ENCODE measurements at regions not wholly inside any gene's neighbourhood (a gene's known extent, or its start where the extent isn't known, plus 50 kb on each side); places are given as distances from the start of the nearest gene placed in this dataset.
A peak's percentile ranks its signal among the peaks of the same experiment; 100 is the strongest.

- Mint-ChIP-seq H3K4me1 (ENCODE audit: low read depth) (peaks cover 4% of the 10 kb centered on the region), H3K27me3 (no peaks in the 10 kb centered on the region), H3K36me3 (ENCODE audit: low read depth) (no peaks in the 10 kb centered on the region)
These were observed 81.3 kb upstream of the TNS3 start for GRCh38 chr7:47663213-47663612.

DNA sequence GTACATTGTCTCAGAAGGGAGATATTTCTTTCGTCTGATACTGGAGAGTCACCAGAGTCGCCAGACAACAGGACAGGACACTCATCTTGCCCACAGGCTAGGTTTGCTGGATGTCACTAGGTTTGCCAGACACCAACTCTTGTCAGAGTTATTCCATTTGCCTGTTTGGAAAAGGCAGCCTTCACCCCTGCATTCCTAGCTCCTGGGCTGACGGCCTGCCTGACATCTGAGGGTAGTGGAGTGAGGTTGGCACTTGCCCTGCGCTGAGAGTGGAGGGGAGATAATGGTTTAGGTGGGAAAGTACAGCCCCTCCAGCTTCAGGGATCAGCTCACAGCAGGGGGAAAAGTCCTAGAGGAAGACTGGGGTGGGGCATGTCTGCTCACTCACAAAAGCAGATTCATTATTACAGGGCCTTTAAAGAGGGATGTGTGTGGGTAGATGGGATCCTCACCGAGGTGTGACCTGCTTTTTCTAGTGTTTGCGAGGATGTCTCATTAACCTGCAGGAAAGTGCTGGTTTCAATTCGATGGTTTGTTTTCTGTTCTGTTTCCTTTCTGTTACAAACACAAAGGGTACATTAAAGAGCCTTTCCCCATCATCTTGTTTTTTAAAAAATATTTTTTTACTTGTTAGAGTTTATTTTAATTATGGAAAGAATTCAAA lies 79.3 kb upstream of the TNS3 start:
- Mint-ChIP-seq H3K4me1 (ENCODE audit: low read depth) (peaks cover 4% of the 10 kb centered on the region), H3K9me3 (no peaks in the 10 kb centered on the region), H3K4me3 (no peak overlapping the region), H3K27me3 (no peaks in the 10 kb centered on the region), H3K36me3 (ENCODE audit: low read depth) (no peaks in the 10 kb centered on the region), H3K27ac (no peak overlapping the region)

More at GRCh38 chr7:47663213-47663612, 81.3 kb upstream of the TNS3 start:
- H3K27ac Mint-ChIP-seq = no peak overlapping the region
- no peak overlapping the region for H3K4me3 Mint-ChIP-seq
- no peaks in the 10 kb centered on the region for H3K9me3 Mint-ChIP-seq

- Mint-ChIP-seq H3K4me3 (no peak overlapping the region), H3K9me3 (no peaks in the 10 kb centered on the region), H3K36me3 (ENCODE audit: low read depth) (no peaks in the 10 kb centered on the region), H3K27me3 (no peaks in the 10 kb centered on the region), H3K27ac (no peak overlapping the region), H3K4me1 (ENCODE audit: low read depth) (peaks cover 4% of the 10 kb centered on the region)
These were observed 78.0 kb upstream of the TNS3 start for GRCh38 chr7:47659664-47660462.

DNA sequence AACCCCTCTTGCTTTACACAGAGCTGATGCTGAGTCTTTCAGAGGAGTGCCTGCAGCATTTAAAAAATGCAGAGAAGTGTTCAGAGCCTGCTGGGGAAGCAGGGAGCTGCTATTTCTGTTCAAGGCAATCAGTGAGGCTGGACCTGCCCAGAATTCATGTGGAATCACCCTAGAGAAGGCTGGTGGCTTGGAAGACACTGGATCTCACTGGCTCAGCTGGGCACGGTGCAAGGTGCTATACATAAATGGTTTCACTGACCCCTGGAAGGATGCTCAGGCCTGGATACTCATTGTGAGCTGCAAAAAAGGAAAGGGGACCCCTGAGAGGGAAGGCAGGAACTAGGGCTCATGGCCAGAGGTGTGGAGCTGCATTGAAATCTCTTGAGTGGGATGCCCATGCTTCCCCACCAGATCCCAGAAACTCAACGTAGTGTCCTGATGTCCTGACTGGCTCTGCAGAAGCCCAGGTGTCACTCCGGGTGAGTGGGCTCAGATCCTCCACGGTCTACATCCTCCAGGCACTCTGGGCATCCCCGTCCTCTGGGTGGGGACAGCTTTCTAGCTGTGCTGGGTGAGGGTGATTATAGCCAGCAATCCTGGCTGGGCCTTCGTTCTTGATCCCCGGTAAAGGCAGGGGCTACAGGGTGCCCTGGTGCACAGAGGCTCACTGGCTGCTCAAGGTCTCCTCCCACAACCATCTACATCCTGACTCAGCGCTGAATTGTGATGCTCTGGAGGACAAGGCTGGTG lies 77.2 kb upstream of the TNS3 start:
- Mint-ChIP-seq H3K4me3 (no peak overlapping the region), H3K36me3 (ENCODE audit: low read depth) (no peaks in the 10 kb centered on the region), H3K4me1 (ENCODE audit: low read depth) (peaks cover 4% of the 10 kb centered on the region), H3K27ac (no peak overlapping the region), H3K9me3 (no peaks in the 10 kb centered on the region), H3K27me3 (no peaks in the 10 kb centered on the region)

- H3K27ac Mint-ChIP-seq = no peak overlapping the region
- no peaks in the 10 kb centered on the region for H3K9me3 Mint-ChIP-seq
- H3K4me1 Mint-ChIP-seq (ENCODE audit: low read depth) = peaks cover 7% of the 10 kb centered on the region
- H3K27me3 Mint-ChIP-seq = no peaks in the 10 kb centered on the region
- no peak overlapping the region for H3K4me3 Mint-ChIP-seq
- no peaks in the 10 kb centered on the region for H3K36me3 Mint-ChIP-seq (ENCODE audit: low read depth)
These were observed 75.2 kb upstream of the TNS3 start for GRCh38 chr7:47657126-47657525.

- no peaks in the 10 kb centered on the region for H3K36me3 Mint-ChIP-seq (ENCODE audit: low read depth)
- H3K9me3 Mint-ChIP-seq = no peaks in the 10 kb centered on the region
- H3K4me3 Mint-ChIP-seq = no peak overlapping the region
- peaks cover 3% of the 10 kb centered on the region for H3K4me1 Mint-ChIP-seq (ENCODE audit: low read depth)
- no peaks in the 10 kb centered on the region for H3K27me3 Mint-ChIP-seq
- H3K27ac Mint-ChIP-seq = no peak overlapping the region
These were observed 72.9 kb upstream of the TNS3 start for GRCh38 chr7:47654672-47655298.

DNA sequence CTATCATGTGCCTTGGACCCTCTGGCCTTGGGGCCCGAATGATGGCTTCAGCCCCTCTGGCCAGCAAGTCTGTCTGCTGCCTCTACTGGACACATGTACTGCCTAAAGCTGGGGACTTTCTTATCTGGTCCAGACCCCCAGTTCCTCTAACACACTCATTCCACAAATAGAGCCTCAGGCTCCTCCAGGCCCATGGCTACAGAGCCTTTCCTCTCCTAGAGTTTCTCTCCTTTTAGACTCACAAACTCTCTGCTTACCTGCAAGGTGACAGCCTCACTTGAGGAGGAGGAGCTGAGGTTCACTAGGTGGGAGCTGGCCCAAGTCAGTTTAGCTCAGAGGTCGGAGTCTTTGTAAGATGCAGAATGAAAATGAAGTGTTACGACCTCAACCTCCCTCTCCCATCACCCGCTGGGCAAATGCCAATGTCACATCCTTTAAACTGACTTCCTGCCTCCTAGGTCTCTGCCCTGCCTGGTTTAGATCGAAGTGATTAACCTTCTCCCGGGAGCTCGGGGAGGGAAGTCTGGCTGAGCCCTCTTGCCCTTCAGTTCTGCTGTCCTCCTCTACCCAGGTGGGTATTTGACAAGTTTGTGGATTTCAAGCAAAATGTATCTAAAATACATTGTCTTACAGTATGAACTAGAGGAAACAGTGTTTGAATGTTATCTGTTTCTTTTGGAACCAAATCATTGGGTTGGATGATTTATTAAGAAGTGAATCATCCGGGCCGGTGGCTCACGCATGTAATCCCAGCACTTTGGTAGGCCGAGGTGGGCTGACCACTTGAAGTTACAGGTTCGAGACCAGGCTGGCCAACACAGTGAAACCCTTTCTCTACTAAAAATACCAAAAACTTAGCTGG lies 71.9 kb upstream of the TNS3 start:
- H3K27me3 Mint-ChIP-seq = no peaks in the 10 kb centered on the region
- peaks cover 3% of the 10 kb centered on the region for H3K4me1 Mint-ChIP-seq (ENCODE audit: low read depth)
- H3K9me3 Mint-ChIP-seq = no peaks in the 10 kb centered on the region
- H3K4me3 Mint-ChIP-seq = no peak overlapping the region
- H3K27ac Mint-ChIP-seq = no peak overlapping the region
- no peaks in the 10 kb centered on the region for H3K36me3 Mint-ChIP-seq (ENCODE audit: low read depth)

- Mint-ChIP-seq H3K4me3 (no peak overlapping the region), H3K9me3 (no peaks in the 10 kb centered on the region), H3K36me3 (ENCODE audit: low read depth) (no peaks in the 10 kb centered on the region), H3K27me3 (no peaks in the 10 kb centered on the region), H3K27ac (no peak overlapping the region), H3K4me1 (ENCODE audit: low read depth) (peaks cover 12% of the 10 kb centered on the region)
These were observed 70.7 kb upstream of the TNS3 start for GRCh38 chr7:47652591-47652990.

DNA sequence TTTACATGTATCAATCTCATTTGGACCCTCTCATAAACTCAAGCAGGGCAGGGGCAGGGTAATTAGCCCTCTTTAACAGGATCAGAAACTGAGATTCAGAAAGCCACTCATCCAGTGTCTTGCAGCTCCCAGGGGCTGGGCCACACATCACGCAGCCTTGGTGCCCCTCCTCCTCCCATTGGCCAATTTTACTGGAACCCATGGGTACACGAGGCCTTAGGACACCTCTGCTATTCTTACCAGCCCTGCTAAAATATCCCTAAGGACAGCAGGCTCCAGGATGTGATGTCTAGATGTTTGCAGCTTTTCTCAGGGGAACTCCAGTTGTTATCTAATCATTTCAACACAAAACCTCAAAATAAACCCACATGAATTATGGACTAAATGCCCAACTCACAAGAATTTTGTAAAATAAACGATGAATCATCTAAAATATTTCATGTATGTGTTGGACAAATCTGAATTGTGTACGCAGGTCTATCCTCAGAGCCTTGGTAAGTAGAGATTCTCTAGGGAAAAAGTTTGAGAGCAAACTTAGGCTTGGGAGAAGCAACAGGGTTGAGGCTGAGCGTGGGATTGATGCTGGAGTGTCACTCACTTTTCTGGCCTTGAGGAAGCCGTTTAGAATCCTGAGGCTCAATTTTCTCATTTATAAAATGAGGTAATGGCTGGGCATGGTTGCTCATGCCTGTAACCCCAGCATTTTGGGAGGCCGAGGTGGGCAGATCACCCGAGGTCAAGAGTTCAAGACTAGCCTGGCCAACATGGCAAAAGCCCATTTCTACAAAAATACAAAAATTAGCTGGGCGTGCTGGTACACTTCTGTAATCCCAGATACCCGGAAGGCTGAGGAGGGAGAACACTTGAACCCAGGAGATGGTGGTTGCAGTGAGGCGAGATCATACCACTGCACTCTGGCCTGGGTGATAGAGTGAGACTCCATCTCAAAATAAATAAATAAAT lies 69.7 kb upstream of the TNS3 start:
- Mint-ChIP-seq H3K27me3 (no peaks in the 10 kb centered on the region), H3K9me3 (no peaks in the 10 kb centered on the region), H3K4me1 (ENCODE audit: low read depth) (peaks cover 22% of the 10 kb centered on the region), H3K4me3 (no peak overlapping the region), H3K36me3 (ENCODE audit: low read depth) (no peaks in the 10 kb centered on the region), H3K27ac (no peak overlapping the region)

- no peak overlapping the region for H3K4me3 Mint-ChIP-seq
- H3K27me3 Mint-ChIP-seq = no peaks in the 10 kb centered on the region
- no peaks in the 10 kb centered on the region for H3K36me3 Mint-ChIP-seq (ENCODE audit: low read depth)
- peaks cover 24% of the 10 kb centered on the region for H3K4me1 Mint-ChIP-seq (ENCODE audit: low read depth)
- no peak overlapping the region for H3K27ac Mint-ChIP-seq
- H3K9me3 Mint-ChIP-seq = no peaks in the 10 kb centered on the region
These were observed 68.0 kb upstream of the TNS3 start for GRCh38 chr7:47649919-47650318.

- Mint-ChIP-seq H3K4me1 (ENCODE audit: low read depth) (peaks cover 24% of the 10 kb centered on the region), H3K4me3 (no peak overlapping the region), H3K9me3 (peaks cover 9% of the 10 kb centered on the region), H3K36me3 (ENCODE audit: low read depth) (no peaks in the 10 kb centered on the region), H3K27me3 (no peaks in the 10 kb centered on the region), H3K27ac (no peak overlapping the region)
These were observed 66.5 kb upstream of the TNS3 start for GRCh38 chr7:47648275-47648925.

DNA sequence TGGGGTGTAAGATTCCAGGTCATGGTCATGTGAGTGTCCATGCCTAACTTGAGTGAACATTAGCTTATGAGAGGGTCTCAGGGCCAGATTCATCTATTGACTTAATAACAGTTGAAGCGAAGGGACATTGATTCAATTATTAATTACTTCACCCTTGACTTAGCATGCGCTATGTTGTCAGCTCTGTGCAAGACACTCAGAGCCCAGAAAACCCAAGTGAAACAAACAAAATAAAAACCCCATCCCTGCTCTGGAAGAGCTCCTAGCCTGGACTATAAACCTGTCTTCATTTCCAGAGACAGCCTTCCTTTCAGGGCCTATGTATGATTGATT lies 66.0 kb upstream of the TNS3 start:
- peaks cover 24% of the 10 kb centered on the region for H3K4me1 Mint-ChIP-seq (ENCODE audit: low read depth)
- peak overlapping the region; percentile 39 for H3K27ac Mint-ChIP-seq
- H3K9me3 Mint-ChIP-seq = peaks cover 9% of the 10 kb centered on the region
- H3K4me3 Mint-ChIP-seq = no peak overlapping the region
- H3K27me3 Mint-ChIP-seq = no peaks in the 10 kb centered on the region
- no peaks in the 10 kb centered on the region for H3K36me3 Mint-ChIP-seq (ENCODE audit: low read depth)
